ENCODE measurements at regions not wholly inside any gene's neighbourhood (a gene's known extent, or its start where the extent isn't known, plus 50 kb on each side); places are given as distances from the start of the nearest gene placed in this dataset.
"Not testable (repeated sequence)": the region's sequence is repeated elsewhere in the genome, so short reads cannot be mapped to it uniquely, and the experiment has no call there.

- no peak for DNase-seq
These were observed 138.0 kb upstream of the DNAH14 start for GRCh38 chr1:224791362-224791941.

- no peak for DNase-seq
These were observed 133.9 kb upstream of the DNAH14 start for GRCh38 chr1:224795591-224795990.

- DNase-seq = no peak
These were observed 130.4 kb upstream of the DNAH14 start for GRCh38 chr1:224799083-224799482.

- DNase-seq = no peak
These were observed 128.9 kb upstream of the DNAH14 start for GRCh38 chr1:224800486-224801119.

- DNase-seq = no peak
These were observed 127.5 kb upstream of the DNAH14 start for GRCh38 chr1:224801844-224802490.

GRCh38 chr1:224802617-224803016 lies 126.9 kb upstream of the DNAH14 start:
- DNase-seq = no peak

GRCh38 chr1:224804220-224804619 lies 125.3 kb upstream of the DNAH14 start:
- no peak for DNase-seq

GRCh38 chr1:224805889-224806288 lies 123.6 kb upstream of the DNAH14 start:
- DNase-seq = no peak

- DNase-seq = no peak
These were observed 120.3 kb upstream of the DNAH14 start for GRCh38 chr1:224809137-224809536.

- no peak for DNase-seq
These were observed 119.9 kb upstream of the DNAH14 start for GRCh38 chr1:224809613-224810012.

- DNase-seq = no peak
These were observed 117.9 kb upstream of the DNAH14 start for GRCh38 chr1:224811564-224811963.

- no peak for DNase-seq
These were observed 113.8 kb upstream of the DNAH14 start for GRCh38 chr1:224815647-224816046.

- no peak for DNase-seq
These were observed 113.4 kb upstream of the DNAH14 start for GRCh38 chr1:224816062-224816461.

GRCh38 chr1:224817382-224817781 lies 112.1 kb upstream of the DNAH14 start:
- no peak for DNase-seq

GRCh38 chr1:224819861-224820260 lies 109.6 kb upstream of the DNAH14 start:
- DNase-seq = no peak

GRCh38 chr1:224820341-224820740 lies 109.1 kb upstream of the DNAH14 start:
- no peak for DNase-seq

GRCh38 chr1:224821751-224822150 lies 107.7 kb upstream of the DNAH14 start:
- not testable (repeated sequence) for DNase-seq

GRCh38 chr1:224825525-224826000 lies 103.9 kb upstream of the DNAH14 start:
- DNase-seq = no peak

- no peak for DNase-seq
These were observed 100.8 kb upstream of the DNAH14 start for GRCh38 chr1:224828691-224829090.

- no peak for DNase-seq
These were observed 98.0 kb upstream of the DNAH14 start for GRCh38 chr1:224831501-224831900.

GRCh38 chr1:224839648-224840300 lies 89.7 kb upstream of the DNAH14 start:
- not testable (repeated sequence) for DNase-seq

GRCh38 chr1:224841803-224842202 lies 87.7 kb upstream of the DNAH14 start:
- DNase-seq = not testable (repeated sequence)

GRCh38 chr1:224846119-224846907 lies 83.2 kb upstream of the DNAH14 start:
- DNase-seq = no peak

Data from CD4-positive, alpha-beta T cell treated with Interleukin-17A for 1 hour (primary cell).